ENCODE measurements at regions not wholly inside any gene's neighbourhood (a gene's known extent, or its start where the extent isn't known, plus 50 kb on each side); places are given as distances from the start of the nearest gene placed in this dataset.

DNA sequence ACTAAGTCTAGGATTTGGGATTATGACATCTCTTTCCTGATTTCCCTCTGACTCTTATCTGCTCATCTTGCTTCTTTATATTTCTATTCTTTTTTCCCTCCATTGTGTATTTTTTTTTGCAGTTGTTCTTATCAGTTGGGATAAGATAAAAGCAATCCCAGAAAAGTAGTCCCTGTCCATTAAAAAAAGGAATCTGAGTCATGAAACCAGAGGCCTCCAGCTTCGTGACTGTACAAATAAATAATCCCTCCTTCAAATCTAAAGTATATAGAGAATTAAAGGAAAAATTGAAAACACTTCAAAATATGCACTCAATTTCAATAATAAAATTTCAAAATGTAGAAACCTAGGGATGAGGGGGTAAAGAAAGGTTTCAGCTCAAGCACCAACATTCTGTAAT is 317.8 kb upstream of the NT5E start:
- peaks cover 9% of the 10 kb centered on the region; the same call in 1 of the 2 replicates for H3K4me1 Mint-ChIP-seq
- no peak overlapping the region for H3K4me3 Mint-ChIP-seq
- no peaks in the 10 kb centered on the region for H3K36me3 Mint-ChIP-seq
- H3K27ac Mint-ChIP-seq, result no peak overlapping the region
- no peaks in the 10 kb centered on the region for H3K9me3 Mint-ChIP-seq
- ATAC-seq (no peak), DNase-seq (ENCODE audit: low spot score) (no peak)
- CTCF ChIA-PET, result no interaction called here
- POLR2A ChIA-PET, result no interaction called here
- TF ChIP-seq ZNF263 (CRISPR knock-in tag; IDR thresholded peaks at IDR 0.05; ENCODE audit: low read depth) (no peak), SMAD4 (CRISPR knock-in tag; IDR thresholded peaks at IDR 0.05) (no peak), RELA (CRISPR knock-in tag; IDR thresholded peaks at IDR 0.05; ENCODE audit: borderline replicate concordance) (no peak), GTF2I (CRISPR knock-in tag; conservative IDR thresholded peaks at IDR 0.05) (no peak), ZNF317 (CRISPR knock-in tag; IDR thresholded peaks at IDR 0.05; ENCODE audit: borderline replicate concordance, low read depth) (no peak), FOXK1 (CRISPR knock-in tag; IDR thresholded peaks at IDR 0.05) (no peak), ESRRA (CRISPR knock-in tag; IDR thresholded peaks at IDR 0.05; ENCODE audit: borderline replicate concordance) (no peak), ZNF232 (CRISPR knock-in tag; IDR thresholded peaks at IDR 0.05) (no peak), ZBTB43 (CRISPR knock-in tag; IDR thresholded peaks at IDR 0.05) (no peak), NR1H2 (CRISPR knock-in tag; IDR thresholded peaks at IDR 0.05) (no peak), CBFB (CRISPR knock-in tag; IDR thresholded peaks at IDR 0.05; ENCODE audit: low read depth) (no peak), ZNF416 (CRISPR knock-in tag; IDR thresholded peaks at IDR 0.05) (no peak)
- TF ChIP-seq, protein P1, sequence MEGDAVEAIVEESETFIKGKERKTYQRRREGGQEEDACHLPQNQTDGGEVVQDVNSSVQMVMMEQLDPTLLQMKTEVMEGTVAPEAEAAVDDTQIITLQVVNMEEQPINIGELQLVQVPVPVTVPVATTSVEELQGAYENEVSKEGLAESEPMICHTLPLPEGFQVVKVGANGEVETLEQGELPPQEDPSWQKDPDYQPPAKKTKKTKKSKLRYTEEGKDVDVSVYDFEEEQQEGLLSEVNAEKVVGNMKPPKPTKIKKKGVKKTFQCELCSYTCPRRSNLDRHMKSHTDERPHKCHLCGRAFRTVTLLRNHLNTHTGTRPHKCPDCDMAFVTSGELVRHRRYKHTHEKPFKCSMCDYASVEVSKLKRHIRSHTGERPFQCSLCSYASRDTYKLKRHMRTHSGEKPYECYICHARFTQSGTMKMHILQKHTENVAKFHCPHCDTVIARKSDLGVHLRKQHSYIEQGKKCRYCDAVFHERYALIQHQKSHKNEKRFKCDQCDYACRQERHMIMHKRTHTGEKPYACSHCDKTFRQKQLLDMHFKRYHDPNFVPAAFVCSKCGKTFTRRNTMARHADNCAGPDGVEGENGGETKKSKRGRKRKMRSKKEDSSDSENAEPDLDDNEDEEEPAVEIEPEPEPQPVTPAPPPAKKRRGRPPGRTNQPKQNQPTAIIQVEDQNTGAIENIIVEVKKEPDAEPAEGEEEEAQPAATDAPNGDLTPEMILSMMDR (IDR thresholded peaks at IDR 0.05), result no peak
- TF ChIP-seq, protein P2, sequence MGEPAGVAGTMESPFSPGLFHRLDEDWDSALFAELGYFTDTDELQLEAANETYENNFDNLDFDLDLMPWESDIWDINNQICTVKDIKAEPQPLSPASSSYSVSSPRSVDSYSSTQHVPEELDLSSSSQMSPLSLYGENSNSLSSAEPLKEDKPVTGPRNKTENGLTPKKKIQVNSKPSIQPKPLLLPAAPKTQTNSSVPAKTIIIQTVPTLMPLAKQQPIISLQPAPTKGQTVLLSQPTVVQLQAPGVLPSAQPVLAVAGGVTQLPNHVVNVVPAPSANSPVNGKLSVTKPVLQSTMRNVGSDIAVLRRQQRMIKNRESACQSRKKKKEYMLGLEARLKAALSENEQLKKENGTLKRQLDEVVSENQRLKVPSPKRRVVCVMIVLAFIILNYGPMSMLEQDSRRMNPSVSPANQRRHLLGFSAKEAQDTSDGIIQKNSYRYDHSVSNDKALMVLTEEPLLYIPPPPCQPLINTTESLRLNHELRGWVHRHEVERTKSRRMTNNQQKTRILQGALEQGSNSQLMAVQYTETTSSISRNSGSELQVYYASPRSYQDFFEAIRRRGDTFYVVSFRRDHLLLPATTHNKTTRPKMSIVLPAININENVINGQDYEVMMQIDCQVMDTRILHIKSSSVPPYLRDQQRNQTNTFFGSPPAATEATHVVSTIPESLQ (CRISPR knock-in tag; IDR thresholded peaks at IDR 0.05), result no peak
- TF ChIP-seq, protein P3, sequence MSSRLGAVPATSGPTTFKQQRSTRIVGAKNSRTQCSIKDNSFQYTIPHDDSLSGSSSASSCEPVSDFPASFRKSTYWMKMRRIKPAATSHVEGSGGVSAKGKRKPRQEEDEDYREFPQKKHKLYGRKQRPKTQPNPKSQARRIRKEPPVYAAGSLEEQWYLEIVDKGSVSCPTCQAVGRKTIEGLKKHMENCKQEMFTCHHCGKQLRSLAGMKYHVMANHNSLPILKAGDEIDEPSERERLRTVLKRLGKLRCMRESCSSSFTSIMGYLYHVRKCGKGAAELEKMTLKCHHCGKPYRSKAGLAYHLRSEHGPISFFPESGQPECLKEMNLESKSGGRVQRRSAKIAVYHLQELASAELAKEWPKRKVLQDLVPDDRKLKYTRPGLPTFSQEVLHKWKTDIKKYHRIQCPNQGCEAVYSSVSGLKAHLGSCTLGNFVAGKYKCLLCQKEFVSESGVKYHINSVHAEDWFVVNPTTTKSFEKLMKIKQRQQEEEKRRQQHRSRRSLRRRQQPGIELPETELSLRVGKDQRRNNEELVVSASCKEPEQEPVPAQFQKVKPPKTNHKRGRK (CRISPR knock-in tag; IDR thresholded peaks at IDR 0.05; ENCODE audit: borderline replicate concordance), result no peak
- TF ChIP-seq, protein P4, sequence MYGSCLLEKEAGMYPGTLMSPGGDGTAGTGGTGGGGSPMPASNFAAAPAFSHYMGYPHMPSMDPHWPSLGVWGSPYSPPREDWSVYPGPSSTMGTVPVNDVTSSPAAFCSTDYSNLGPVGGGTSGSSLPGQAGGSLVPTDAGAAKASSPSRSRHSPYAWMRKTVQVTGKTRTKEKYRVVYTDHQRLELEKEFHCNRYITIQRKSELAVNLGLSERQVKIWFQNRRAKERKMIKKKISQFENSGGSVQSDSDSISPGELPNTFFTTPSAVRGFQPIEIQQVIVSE (CRISPR knock-in tag; IDR thresholded peaks at IDR 0.05; ENCODE audit: borderline replicate concordance), result no peak
- no peaks in the 10 kb centered on the region for H3K27me3 Mint-ChIP-seq (ENCODE audit: low read depth)

- no peak for ATAC-seq
- Mint-ChIP-seq H3K27ac (no peak overlapping the region), H3K4me1 (peaks cover 17% of the 10 kb centered on the region), H3K9me3 (no peaks in the 10 kb centered on the region), H3K4me3 (no peak overlapping the region), H3K27me3 (ENCODE audit: low read depth) (no peaks in the 10 kb centered on the region), H3K36me3 (no peaks in the 10 kb centered on the region)
- CTCF ChIA-PET, result no interaction called here
- no peak for DNase-seq (ENCODE audit: low spot score)
- POLR2A ChIA-PET, result no interaction called here
- TF ChIP-seq NR1H2 (CRISPR knock-in tag; IDR thresholded peaks at IDR 0.05) (no peak), PREB (CRISPR knock-in tag; IDR thresholded peaks at IDR 0.05; ENCODE audit: borderline replicate concordance) (no peak), TP53 (CRISPR knock-in tag; IDR thresholded peaks at IDR 0.05) (no peak)
- TF ChIP-seq, protein P1 (IDR thresholded peaks at IDR 0.05), result no peak
- TF ChIP-seq, protein P5, sequence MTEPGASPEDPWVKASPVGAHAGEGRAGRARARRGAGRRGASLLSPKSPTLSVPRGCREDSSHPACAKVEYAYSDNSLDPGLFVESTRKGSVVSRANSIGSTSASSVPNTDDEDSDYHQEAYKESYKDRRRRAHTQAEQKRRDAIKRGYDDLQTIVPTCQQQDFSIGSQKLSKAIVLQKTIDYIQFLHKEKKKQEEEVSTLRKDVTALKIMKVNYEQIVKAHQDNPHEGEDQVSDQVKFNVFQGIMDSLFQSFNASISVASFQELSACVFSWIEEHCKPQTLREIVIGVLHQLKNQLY (CRISPR knock-in tag; IDR thresholded peaks at IDR 0.05), result no peak
- TF ChIP-seq, protein P2 (CRISPR knock-in tag; IDR thresholded peaks at IDR 0.05), result no peak
These were observed 319.1 kb upstream of the NT5E start for GRCh38 chr6:85130743-85131142.

All from WTC11 (cell line).